NCI-H510A (cell line): ENCODE measurements at regions not wholly inside any gene's neighbourhood (a gene's known extent, or its start where the extent isn't known, plus 50 kb on each side); places are given as distances from the start of the nearest gene placed in this dataset.
"Not testable (repeated sequence)": the region's sequence is repeated elsewhere in the genome, so short reads cannot be mapped to it uniquely, and the experiment has no call there.

ENCODE experiments used
- DNase-seq: peaks from one replicate; lab custom pipeline; 2025; lab: John Stamatoyannopoulos, UW

DNA sequence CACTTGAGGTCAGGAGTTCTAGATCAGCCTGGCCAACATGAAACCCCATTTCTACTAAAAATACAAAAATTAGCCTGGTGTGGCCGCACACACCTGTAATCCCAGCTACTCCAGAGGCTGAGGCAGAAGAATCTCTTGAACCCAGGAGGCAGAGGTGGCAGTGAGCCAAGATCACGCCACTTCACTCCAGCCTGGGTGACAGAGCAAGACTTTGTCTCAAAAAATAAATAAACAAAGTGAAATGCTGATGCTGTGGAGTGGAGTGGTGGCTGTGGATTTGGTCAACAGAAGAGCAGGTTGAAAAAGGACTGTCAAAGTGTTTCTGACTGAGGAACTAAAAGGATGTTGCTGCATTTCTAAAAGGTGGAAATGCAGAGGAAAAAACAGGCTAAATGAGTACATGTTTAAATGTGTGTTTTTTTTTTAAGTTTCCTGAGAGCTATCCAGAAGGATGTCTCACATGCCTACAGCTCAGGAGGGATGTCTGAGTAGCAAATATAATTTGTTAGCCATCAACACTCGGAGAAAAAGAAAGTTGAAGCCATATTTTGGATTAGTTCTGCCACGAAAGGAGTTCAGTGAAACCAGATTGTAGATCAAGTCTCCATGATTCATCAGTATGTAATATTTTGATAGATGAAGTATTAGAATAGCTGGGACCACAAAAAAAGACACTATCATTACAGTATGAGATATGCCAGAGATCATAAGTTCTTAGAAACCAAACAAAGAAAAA is 621.1 kb upstream of the ADGRB3 start:
- DNase-seq: no peak

DNA sequence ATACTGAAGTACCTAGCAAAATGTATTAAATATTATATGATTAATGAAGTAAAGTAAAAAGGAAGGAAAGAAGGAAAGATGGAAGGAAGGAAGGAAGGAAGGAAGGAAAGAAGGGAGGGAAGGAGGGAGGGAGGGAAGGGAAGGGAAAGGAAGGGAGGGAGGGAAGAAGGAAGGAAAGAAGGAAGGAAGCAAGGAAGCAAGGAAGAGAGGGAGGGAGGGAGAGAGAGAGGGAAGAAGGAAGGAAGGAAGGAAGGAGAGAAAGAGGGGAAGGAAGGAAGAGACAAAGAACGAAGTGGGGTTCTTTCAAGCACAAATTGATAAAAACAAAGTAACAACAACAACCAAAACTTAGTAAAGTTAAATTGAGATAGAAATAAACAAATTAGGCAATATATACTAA is 622.3 kb upstream of the ADGRB3 start:
- DNase-seq: no peak

DNA sequence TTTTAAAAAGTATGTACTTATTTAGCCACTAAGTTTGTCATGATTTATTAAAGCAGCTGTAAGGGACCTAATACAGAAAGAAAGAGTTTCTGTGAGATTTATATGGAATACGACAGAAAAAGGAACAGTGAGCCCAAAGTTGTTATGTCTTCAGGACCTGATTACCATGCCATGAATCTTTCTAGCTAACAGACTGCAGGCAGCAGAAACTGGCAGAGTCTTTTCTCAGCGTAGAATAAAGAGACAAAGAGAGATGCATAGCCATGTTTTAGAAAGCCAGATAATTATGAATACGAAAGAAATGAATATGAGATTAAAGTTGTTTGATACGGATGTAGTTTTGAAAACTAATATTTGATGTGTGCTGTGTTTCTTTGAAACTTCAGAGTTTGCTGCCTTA is 624.1 kb upstream of the ADGRB3 start:
- no peak for DNase-seq

DNA sequence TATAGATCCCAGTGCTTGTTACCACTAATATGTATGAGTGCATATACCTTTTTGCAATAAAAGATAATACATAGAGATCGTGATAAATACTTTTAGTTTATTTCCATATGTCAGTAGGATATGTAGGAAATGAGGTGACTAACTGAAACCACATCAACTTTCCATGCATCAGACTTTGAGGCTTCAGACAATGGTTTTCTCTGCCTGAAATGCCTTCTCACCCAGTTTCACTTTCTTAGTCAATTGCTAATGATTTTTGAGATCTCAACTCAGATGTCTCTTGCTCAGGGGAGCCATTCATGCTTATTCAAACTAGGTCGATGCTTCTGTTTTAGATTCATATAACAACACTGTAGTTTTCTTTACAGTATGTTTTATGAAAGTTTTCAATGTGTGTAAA is 626.6 kb upstream of the ADGRB3 start:
- DNase-seq: no peak

DNA sequence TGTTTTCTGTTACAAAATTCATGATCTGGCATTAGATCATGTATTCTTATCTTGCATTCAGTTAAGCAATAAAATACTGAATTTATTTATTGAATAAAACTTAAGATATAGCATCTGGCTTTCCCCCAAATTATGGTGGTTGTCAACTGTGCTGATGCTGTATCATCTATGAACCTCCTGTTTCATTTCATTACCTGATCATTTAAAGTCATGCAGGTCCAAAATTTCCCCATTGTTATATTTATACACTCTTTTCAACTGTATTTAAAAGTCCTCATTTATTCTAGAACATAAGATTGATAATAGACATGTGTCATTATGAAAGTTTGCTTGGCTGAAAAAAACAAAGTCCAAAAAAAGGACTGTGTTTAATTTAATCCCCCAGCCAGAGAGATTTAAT is 627.4 kb upstream of the ADGRB3 start:
- no peak for DNase-seq

DNA sequence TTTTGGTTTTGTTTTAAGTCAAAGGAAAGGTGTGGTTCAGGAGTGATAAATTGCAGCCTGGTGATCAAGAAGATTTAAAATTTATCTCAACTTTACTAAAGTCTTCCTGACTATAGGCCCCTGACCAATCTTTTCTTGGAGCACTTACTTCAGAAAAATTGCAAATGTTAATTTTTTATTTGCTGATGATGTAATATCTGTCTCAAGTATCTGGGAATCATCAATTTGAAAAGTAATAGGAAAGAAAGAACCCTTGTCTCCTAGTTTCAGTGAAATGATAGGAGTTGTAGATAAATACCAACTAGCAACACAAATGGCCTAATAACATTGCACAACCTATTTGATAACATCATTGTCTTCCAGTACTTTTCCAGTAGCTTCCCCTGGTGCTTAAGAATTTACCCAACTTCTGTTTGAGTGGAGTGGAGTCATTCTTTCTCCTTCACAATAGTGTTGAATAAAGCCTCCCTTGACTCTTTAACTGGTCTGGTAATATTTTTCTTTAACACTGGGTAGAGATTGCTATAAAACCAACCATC is 648.3 kb upstream of the ADGRB3 start:
- DNase-seq: no peak

DNA sequence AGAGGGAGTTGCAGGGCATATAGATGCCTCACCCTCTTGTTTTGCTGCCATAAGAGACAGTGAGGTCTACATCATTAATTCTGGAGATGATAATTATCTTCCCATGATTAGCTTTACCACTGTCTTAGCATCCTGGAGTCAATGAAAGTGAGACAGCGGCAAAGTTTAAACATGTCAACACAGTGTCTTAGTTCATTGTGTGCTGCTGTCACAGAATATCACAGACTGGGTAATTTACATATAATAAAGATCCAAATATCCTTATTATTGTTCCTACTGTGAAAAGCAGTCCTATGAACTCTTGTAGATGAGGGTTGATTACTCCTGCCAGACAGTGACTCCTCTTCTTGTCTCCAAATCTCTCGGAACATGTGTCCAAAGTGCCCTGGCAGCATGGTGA is 658.6 kb upstream of the ADGRB3 start:
- no peak for DNase-seq

DNA sequence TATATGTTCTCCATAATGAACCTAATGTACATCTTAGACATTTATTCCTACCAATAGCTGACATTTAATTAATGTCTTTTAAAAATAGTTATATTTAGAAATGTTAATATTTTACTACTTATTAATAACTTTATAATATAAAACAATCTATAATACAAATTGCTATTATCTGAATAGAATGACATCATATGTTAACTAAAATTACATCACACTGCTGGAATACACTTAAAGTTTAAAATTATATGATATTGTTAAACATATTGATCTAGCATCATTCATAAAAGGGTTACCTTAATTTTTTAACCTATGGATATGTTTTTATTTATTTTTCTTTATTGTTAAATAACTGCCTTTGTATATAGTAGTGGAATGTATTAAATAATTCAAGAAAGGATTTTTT is 660.2 kb upstream of the ADGRB3 start:
- no peak for DNase-seq

DNA sequence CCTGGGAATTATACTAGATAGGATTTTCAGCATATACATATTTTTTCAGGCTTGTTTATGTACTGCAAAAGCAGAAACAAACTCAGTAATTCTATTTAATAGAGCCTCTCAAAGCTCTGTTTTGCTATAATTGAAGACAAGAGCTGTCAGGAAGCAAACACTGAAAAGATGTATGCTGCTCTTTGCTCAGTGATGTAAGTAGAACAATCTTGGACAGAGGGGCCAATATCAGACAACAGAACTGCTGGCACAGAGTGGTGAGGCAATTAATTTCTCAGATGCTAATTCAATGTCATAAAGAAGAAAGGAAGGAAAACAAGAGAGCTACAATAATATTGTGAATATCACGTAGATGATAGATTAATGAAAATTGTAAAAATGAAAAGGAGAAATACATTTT is 663.3 kb upstream of the ADGRB3 start:
- no peak for DNase-seq

DNA sequence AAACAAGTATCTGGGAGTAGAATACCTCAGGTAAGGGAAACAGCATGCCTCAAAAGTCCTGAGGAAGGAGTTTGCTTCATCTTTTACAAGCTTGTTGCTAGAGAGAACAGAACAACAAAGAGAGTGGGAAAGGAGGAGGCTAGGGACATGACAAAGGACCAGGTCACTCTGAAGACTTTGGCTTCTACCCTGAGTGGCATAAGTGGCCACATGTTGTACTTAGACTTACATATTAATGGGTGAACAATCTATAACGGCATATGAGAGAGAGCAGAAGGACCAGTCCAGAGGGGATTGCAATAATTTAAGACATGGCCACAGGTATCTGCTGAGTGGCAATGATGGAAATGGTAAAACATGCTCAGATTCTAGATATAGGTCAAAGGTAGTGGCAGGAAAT is 668.3 kb upstream of the ADGRB3 start:
- DNase-seq: no peak

DNA sequence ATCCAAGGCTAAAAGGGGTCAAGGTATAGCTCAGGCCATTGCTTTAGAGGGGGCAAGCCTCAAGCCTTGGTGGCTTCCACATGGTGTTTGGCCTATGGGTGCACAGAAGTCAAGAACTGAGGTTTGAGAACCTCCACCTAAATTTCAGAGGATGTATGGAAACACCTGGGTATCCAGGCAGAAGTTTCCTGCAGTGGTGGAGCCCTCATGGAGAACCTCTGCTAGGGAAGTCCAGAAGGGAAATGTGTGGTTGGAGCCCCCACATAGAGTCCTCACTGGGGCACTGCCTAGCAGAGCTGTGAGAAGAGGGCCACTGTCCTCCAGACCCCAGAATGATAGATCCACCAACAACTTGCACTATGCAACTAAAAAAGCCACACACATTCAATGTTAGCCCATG is 678.7 kb upstream of the ADGRB3 start:
- DNase-seq: no peak

DNA sequence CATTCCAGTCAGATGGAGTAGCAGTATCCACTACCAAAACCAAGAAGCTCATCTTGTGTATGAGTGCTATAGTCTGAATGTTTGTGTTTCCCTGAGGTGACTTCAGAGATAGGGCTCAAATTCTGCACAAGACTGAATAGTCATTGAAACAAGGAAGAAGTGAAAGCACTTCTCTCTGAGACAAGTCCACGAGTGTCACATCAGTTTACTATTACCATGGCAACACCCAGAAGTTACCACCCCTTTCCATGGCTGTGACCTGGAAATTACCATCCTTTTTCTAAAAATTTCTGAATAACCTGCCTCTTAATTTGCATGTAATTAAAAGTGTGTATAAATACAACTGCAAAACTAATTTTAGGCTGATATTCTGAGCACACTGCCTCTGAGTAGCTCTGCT is 682.1 kb upstream of the ADGRB3 start:
- DNase-seq: no peak

DNA sequence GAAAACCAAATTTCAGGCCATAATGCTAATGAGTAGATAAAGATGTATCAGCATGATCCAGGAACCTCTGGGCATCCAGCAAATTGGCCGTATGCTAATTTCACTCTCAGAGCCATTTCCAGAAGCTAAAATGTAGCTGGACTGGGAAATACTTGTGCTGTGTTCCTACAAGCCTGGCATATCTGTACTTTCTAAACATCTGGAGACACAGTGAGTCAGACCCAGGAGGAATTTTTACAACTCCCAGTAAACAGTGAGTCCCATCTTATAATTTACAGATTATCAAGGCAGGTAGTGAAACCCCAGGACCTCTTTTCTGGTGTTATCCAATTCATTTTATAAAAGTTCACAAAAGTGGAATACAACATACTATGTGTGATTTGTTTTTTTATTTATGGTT is 683.0 kb upstream of the ADGRB3 start:
- no peak for DNase-seq

DNA sequence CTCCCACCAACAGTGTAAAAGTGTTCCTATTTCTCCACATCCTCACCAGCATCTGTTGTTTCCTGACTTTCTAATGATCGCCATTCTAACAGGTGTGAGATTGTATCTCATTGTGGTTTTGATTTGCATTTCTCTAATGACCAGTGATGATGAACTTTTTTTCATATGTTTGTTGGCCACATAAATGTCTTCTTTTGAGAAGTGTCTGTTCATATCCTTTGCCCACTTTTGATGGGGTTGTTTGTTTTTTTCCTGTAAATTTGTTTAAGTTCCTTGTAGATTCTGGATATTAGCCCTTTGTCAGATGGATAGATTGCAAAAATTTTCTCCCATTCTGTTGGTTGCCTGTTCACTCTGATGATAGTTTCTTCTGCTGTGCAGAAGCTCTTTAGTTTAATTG is 687.3 kb upstream of the ADGRB3 start:
- DNase-seq: not testable (repeated sequence)

DNA sequence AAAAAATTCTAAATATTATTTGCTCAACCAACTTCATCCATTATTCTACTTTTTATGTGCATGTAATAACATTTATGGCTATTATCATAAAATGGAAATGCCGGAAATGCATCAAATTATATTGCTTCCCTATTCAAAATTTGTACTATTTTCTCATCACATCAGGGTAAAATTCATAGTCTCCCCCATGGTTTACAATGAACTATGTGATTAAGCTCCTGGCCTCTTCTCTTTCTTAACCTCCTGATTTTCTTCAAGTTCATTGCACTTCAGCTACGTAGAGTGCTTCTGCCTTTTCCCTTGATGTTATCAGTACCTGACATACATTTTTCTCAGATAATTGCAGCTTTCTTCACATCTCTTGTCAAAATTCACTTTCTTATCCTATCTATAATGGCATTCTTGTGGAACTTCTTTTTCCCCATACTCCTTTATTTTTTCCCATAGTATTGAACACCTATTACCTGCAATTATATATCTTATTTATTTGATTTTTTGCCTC is 699.1 kb upstream of the ADGRB3 start:
- no peak for DNase-seq

DNA sequence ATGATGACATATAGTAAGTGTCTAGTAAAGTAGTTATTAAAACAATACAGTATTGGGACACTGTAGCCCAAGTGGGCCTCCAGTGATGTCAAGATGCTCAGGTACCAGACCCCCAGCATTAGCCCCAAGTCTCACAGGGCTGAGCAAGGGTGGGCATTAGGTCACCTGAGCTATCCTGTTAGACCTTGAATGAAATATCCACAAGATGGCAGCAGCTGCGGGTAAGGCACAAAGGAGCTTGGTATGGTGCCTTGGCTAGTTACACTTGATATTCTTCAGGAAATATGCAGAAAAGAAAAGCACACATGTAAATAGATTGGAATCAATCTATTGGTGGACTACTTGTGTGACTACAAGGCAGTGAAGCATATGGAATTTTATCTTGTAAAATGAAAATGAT is 701.8 kb upstream of the ADGRB3 start:
- DNase-seq: no peak

DNA sequence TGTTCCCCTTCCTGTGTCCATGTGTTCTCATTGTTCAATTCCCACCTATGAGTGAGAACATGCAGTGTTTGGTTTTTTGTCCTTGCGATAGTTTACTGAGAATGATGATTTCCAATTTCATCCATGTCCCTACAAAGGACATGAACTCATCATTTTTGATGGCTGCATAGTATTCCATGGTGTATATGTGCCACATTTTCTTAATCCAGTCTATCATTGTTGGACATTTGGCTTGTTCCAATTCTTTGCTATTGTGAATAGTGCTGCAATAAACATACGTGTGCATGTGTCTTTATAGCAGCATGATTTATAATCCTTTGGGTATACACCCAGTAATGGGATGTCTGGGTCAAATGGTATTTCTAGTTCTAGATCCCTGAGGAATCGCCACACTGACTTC is 712.5 kb upstream of the ADGRB3 start:
- DNase-seq: not testable (repeated sequence)

DNA sequence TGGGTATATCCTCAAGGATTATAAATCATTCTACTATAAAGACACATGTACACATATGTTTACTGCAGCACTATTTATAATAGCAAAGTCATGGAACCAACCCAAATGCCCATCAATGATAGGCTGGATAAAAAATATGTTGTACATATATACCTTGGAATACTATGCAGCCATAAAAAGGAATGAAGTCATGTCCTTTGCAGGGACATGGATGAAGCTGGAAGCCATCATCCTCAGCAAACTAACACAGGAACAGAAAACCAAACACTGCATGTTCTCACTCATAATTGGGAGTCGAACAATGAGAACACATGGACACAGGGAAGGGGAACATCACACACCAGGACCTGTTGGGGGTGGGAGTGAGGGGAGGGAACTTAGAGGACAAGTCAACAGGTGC is 715.0 kb upstream of the ADGRB3 start:
- DNase-seq: not testable (repeated sequence)

DNA sequence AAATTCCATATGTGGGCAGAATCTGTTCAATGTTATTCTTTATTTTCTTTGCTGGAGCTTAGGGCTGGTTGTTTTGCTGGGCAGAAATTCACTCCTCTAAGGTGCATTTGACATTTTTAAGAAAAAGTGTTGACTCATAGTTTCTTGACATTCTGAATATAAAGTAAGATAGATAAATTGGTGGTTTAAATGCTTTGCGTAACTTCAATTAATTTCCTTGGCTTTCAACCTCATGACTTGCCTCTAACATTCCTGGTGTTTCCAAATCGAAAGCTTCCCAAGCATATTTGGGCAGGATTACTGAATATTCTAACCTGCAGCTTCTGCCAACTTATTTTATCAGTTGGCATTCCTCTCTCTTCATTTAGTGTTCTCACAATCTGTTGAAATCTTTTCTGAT is 718.7 kb upstream of the ADGRB3 start:
- DNase-seq: no peak

DNA sequence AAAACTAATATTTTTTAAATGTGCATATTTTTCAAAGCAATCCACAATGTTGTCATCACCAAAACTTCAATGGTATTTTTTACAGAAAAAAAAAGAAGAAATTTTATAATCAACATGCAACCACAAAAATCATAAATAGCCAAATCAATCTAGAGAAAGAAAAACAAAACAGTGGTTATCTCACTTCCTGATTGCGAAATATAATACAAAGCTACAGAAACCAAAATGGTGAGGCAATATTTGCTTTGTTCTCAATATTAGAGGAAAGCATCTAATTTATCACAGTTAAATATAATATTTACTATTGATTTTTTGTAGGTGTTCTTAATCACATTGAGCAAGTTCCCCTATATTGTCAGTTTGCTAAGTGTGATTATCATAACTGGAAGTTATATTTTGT is 720.7 kb upstream of the ADGRB3 start:
- DNase-seq: no peak

DNA sequence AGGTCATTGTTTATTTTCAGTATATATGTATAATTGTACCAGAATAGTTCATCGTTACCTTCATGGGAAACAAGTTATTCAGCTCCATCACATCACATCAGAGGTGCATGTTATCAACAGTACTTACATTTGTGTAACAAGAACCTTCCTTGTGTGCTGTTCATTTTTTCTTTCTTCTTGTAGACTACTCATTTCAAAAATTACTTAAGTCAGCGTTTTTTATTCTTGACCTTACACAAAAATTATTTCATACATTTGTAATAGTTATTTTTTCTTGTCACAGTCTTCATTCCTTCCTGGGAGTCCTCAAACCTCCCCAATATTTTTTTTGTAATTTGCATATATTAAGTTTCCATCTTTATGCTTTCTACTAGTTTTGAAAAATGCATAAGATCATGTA is 725.7 kb upstream of the ADGRB3 start:
- no peak for DNase-seq

DNA sequence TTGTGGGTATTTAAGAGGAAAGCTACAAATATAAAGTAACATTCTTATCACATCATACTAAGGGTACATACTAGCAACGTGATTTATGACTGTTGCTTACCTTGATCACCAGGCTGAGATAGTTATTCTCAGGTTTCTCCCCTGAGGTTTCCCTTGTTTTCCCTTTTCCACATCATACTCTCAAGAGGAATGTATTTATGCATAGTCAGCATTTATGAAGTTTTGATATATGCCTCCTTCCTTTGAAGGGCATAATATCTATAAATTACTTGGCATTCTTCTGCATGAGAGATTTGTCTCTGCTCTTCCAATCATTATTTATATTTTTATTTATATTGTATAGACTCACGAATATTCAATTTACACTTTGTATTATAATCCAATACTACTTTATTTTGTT is 726.7 kb upstream of the ADGRB3 start:
- no peak for DNase-seq

DNA sequence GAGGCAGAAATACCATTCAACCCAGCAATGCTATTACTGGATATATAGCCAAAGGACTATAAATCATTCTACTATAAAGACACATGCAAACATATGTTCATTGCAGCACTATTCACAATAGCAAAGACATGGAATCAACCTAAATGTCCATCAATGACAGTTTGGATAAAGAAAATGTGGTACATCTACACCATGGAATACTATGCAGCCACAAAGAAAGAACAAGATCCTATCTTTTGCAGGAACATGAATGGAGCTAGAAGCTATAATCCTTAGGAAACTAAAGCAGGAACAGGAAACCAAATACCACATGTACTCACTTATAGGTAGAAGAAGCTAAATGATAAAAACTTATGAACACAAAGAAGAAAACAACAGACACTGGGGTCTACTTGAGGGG is 730.3 kb upstream of the ADGRB3 start:
- not testable (repeated sequence) for DNase-seq

DNA sequence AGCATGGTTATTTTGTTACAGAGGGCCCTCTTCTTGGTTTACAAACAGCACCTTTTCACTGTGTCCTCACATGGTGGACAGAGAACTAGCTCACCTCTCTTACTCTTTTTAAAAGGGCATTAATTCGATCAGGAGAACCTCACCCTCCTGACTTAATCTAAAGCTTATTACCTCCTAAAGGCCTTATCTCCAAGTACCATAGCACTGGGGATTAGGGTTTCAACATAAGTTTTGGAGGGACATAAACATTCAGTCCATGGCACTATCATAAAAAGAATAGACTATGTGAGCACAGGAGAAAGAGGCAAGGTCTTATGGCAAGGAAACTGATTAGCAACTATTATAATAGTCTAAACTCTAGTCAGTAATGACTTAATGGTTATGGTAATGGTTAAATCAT is 736.2 kb upstream of the ADGRB3 start:
- no peak for DNase-seq
